Peyer's patch (tissue), 4 donors: ENCODE measurements at regions not wholly inside any gene's neighbourhood (a gene's known extent, or its start where the extent isn't known, plus 50 kb on each side); places are given as distances from the start of the nearest gene placed in this dataset.

Experiments
- POLR2A ChIP-seq, 2 donors: fragments of 450-650 bp; IDR thresholded peaks; one replicate each; pipeline ENCODE4 v1.5.1; 2017; ENCODE audit warnings: antibody characterized with exemption in 2 of 2, mild to moderate bottlenecking in 2 of 2, moderate library complexity in 2 of 2
- TF ChIP-seq, protein P1 (sequence below), 6 experiments: fragments of 450-650 bp in 4 of 6; fragments of 200-600 bp in 2 of 6; sonication (generic) in 1 of 6; IDR thresholded peaks; one replicate each; pipeline ENCODE4 v1.5.1; 2017 to 2019; ENCODE audit warnings: antibody characterized with exemption in 6 of 6, mild to moderate bottlenecking in 3 of 6, moderate library complexity in 1 of 6

DNA sequence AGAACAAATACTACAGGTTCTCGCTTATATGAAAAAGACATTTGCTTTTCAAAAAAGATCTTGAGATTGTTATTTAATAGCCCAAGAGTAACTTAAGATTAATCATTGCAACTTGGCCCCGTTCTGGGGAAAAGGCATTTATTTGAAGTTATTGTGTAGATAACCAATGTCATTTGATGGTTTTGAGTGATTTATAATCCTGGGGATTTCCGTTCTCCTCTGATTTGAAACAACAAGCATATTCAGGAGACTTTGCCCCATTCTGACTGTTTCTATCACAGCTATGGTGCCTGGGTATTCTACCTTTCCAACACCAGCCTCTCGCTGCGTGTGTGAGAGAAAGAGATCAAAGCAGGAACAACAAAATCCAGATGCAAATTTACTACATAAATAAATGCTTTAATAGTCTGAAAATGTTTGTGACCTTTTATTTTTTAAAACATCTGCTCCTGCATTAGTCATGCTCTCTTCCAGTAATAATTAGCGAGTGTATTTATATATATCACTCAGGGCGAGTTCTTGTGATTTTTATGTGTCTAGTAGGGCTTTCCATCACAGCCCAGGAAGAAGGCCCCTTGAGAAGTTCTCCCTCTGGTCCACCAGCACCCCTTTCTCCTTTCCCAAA, 197.9 kb upstream of the FOXQ1 start:
- no peak for TF ChIP-seq POLR2A (IDR thresholded peaks at IDR 0.05)
- TF ChIP-seq, protein P1, sequence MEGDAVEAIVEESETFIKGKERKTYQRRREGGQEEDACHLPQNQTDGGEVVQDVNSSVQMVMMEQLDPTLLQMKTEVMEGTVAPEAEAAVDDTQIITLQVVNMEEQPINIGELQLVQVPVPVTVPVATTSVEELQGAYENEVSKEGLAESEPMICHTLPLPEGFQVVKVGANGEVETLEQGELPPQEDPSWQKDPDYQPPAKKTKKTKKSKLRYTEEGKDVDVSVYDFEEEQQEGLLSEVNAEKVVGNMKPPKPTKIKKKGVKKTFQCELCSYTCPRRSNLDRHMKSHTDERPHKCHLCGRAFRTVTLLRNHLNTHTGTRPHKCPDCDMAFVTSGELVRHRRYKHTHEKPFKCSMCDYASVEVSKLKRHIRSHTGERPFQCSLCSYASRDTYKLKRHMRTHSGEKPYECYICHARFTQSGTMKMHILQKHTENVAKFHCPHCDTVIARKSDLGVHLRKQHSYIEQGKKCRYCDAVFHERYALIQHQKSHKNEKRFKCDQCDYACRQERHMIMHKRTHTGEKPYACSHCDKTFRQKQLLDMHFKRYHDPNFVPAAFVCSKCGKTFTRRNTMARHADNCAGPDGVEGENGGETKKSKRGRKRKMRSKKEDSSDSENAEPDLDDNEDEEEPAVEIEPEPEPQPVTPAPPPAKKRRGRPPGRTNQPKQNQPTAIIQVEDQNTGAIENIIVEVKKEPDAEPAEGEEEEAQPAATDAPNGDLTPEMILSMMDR (IDR thresholded peaks at IDR 0.05) = no peak
